MM.1S (cell line): ENCODE measurements at regions not wholly inside any gene's neighbourhood (a gene's known extent, or its start where the extent isn't known, plus 50 kb on each side); places are given as distances from the start of the nearest gene placed in this dataset.

ENCODE experiments used
- EZH2 ChIP-seq: fragments of 300-600 bp; sonication (generic); optimal IDR thresholded peaks from 2 replicates; pipeline ENCODE3; 2017; ENCODE audit warnings: low read depth, mild to moderate bottlenecking, antibody characterized with exemption, low read length, mixed read lengths
- EZH2phosphoT487 ChIP-seq: fragments of 300-600 bp; sonication (generic); IDR thresholded peaks from 2 replicates; pipeline ENCODE4 v1.6.1; 2018; ENCODE audit warnings: antibody characterized with exemption, low read length
- TF ChIP-seq, protein P1 (sequence below): fragments of 300-600 bp; sonication (generic); IDR thresholded peaks from 2 replicates; pipeline ENCODE4 v1.5.1; 2016; ENCODE audit warnings: antibody characterized with exemption, low read length, mixed read lengths

DNA sequence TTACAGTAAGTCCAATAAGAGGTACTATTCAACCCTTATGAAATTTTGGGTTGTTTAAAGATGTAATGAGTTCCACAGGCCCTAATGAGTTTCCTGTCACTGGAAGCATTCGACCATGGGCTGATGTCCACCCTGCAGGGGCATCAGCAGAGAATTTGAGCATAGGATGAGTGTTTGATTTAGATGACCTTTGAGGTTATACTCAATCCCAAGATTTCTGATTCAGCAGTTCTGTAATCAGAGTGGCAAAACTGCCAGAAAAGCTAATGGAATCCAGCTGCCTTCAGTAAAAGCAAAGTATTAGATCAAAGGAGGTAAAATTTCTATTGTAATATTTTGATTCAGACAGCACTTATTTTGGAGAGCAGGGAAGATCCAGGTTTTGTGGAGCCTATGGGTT lies 68.3 kb downstream of the COX7C start:
- TF ChIP-seq EZH2 (no peak), EZH2phosphoT487 (no peak)
- TF ChIP-seq, protein P1, sequence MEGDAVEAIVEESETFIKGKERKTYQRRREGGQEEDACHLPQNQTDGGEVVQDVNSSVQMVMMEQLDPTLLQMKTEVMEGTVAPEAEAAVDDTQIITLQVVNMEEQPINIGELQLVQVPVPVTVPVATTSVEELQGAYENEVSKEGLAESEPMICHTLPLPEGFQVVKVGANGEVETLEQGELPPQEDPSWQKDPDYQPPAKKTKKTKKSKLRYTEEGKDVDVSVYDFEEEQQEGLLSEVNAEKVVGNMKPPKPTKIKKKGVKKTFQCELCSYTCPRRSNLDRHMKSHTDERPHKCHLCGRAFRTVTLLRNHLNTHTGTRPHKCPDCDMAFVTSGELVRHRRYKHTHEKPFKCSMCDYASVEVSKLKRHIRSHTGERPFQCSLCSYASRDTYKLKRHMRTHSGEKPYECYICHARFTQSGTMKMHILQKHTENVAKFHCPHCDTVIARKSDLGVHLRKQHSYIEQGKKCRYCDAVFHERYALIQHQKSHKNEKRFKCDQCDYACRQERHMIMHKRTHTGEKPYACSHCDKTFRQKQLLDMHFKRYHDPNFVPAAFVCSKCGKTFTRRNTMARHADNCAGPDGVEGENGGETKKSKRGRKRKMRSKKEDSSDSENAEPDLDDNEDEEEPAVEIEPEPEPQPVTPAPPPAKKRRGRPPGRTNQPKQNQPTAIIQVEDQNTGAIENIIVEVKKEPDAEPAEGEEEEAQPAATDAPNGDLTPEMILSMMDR = no peak
